ENCODE measurements at regions not wholly inside any gene's neighbourhood (a gene's known extent, or its start where the extent isn't known, plus 50 kb on each side); places are given as distances from the start of the nearest gene placed in this dataset.
A peak's percentile ranks its signal among the peaks of the same experiment; 100 is the strongest.

- DNase-seq, result no peak
Measured at GRCh38 chr5:167750586-167750985, 540.9 kb upstream of the WWC1 start.

- no peak for DNase-seq
Measured at GRCh38 chr5:167752936-167753335, 538.5 kb upstream of the WWC1 start.

GRCh38 chr5:167753725-167754490 lies 537.5 kb upstream of the WWC1 start:
- DNase-seq, result no peak

- peak in 1 of 14 donors; percentile 23 for DNase-seq
Measured at GRCh38 chr5:167754501-167755021, 536.9 kb upstream of the WWC1 start.

- DNase-seq, result no peak
Measured at GRCh38 chr5:167755420-167755819, 536.0 kb upstream of the WWC1 start.

- DNase-seq, result no peak
Measured at GRCh38 chr5:167759057-167759821, 532.2 kb upstream of the WWC1 start.

GRCh38 chr5:167763772-167764171 lies 527.7 kb upstream of the WWC1 start:
- DNase-seq, result no peak

GRCh38 chr5:167764641-167765289 lies 526.7 kb upstream of the WWC1 start:
- DNase-seq, result no peak

GRCh38 chr5:167765352-167765751 lies 526.1 kb upstream of the WWC1 start:
- no peak for DNase-seq

GRCh38 chr5:167766957-167767356 lies 524.5 kb upstream of the WWC1 start:
- DNase-seq, result no peak

GRCh38 chr5:167767795-167768194 lies 523.6 kb upstream of the WWC1 start:
- no peak for DNase-seq

- DNase-seq, result no peak
Measured at GRCh38 chr5:167769846-167770413, 521.5 kb upstream of the WWC1 start.

GRCh38 chr5:167770461-167770860 lies 521.0 kb upstream of the WWC1 start:
- no peak for DNase-seq

GRCh38 chr5:167771571-167771970 lies 519.9 kb upstream of the WWC1 start:
- DNase-seq, result no peak

- no peak for DNase-seq
Measured at GRCh38 chr5:167773668-167774301, 517.7 kb upstream of the WWC1 start.

GRCh38 chr5:167777746-167778145 lies 513.7 kb upstream of the WWC1 start:
- no peak for DNase-seq

- DNase-seq, result no peak
Measured at GRCh38 chr5:167778228-167778627, 513.2 kb upstream of the WWC1 start.

- no peak for DNase-seq
Measured at GRCh38 chr5:167779644-167780043, 511.8 kb upstream of the WWC1 start.

GRCh38 chr5:167780177-167780576 lies 511.3 kb upstream of the WWC1 start:
- DNase-seq, result no peak

- no peak for DNase-seq
Measured at GRCh38 chr5:167783145-167783817, 508.2 kb upstream of the WWC1 start.

- peak in 1 of 14 donors; percentile 2 for DNase-seq
Measured at GRCh38 chr5:167785106-167785505, 506.3 kb upstream of the WWC1 start.

GRCh38 chr5:167785901-167786300 lies 505.5 kb upstream of the WWC1 start:
- DNase-seq, result no peak
